ENCODE measurements at regions not wholly inside any gene's neighbourhood (a gene's known extent, or its start where the extent isn't known, plus 50 kb on each side); places are given as distances from the start of the nearest gene placed in this dataset.

DNA sequence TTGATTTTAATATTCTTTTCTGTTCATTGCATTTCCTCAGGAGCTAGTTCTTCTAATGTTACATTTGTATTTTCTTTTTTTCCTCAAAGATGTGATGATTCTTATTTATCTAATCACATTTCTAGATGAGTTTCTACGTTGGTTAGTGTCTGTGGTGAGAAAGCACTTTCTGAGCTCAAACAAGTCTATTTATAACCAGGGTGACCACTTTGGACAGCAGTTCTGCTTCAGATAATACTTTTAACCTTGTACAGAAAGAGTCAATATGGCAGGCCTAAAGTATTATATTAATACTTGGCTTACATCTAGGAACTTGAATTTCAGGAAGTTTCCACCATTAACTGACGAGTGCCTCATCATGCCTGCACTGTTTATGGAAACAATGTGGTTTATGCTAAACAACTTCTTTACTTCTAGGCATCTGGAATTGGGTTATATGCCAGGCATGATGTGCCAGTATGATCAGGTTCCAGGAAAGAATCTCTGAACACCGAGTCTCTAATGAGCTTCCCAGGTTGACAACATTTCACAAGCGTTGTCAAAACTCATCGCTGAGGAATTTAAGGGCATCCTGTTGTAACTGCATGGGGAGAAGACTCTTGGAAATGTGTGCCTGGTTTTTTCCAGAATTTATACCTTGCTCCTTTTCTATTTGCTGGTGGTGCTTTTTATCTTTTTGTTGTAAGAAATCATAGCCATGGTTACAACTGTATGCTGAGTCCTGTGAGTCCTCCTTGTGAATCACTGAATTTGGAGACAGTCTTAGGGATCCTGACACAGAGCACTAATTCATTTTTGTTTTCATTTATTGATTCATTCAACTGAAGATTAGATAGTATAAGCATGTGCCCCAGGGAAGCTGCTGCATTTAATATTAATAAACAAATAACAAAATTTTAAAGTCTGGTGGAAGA is 344.4 kb upstream of the PCDH9 start:
- TF ChIP-seq, protein P1, sequence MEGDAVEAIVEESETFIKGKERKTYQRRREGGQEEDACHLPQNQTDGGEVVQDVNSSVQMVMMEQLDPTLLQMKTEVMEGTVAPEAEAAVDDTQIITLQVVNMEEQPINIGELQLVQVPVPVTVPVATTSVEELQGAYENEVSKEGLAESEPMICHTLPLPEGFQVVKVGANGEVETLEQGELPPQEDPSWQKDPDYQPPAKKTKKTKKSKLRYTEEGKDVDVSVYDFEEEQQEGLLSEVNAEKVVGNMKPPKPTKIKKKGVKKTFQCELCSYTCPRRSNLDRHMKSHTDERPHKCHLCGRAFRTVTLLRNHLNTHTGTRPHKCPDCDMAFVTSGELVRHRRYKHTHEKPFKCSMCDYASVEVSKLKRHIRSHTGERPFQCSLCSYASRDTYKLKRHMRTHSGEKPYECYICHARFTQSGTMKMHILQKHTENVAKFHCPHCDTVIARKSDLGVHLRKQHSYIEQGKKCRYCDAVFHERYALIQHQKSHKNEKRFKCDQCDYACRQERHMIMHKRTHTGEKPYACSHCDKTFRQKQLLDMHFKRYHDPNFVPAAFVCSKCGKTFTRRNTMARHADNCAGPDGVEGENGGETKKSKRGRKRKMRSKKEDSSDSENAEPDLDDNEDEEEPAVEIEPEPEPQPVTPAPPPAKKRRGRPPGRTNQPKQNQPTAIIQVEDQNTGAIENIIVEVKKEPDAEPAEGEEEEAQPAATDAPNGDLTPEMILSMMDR (IDR thresholded peaks at IDR 0.05): no peak
- TF ChIP-seq POLR2A (IDR thresholded peaks at IDR 0.05) (no peak), EP300 (IDR thresholded peaks at IDR 0.05) (no peak)

Measured in sigmoid colon (tissue), 4 donors.